GM12878 (cell line): ENCODE measurements at regions not wholly inside any gene's neighbourhood (a gene's known extent, or its start where the extent isn't known, plus 50 kb on each side); places are given as distances from the start of the nearest gene placed in this dataset.

Experiments
- ATAC-seq: fragments of 200-7000 bp; cut with Tn5 transposase; 3 replicates; pipeline ENCODE4 v1.9.1; 2020; ENCODE audit warnings: mild to moderate bottlenecking, moderate library complexity
- BruUV-seq: library from RNA; stranded (reverse); fragments of 400-500 nt; replicated peaks from 2 replicates; lab custom pipeline; 2021; lab: Mats Ljungman, UMichigan
- CTCF ChIA-PET: fragments of 300-600 bp; sonication (Branson Sonifier 250); formaldehyde crosslinking; extraction: SDS; loops from one replicate; lab custom pipeline; 2021; ENCODE audit warnings: inconsistent platforms; lab: Yijun Ruan, JAX
- POLR2A ChIA-PET: fragments of 350-600 bp; formaldehyde crosslinking; extraction: SDS; loops from one replicate; lab custom pipeline; 2021; ENCODE audit warnings: inconsistent platforms; lab: Charles Lee
- RAD21 ChIA-PET: fragments of 300-600 bp; sonication (Branson Sonifier 250); formaldehyde crosslinking; loops from one replicate; lab custom pipeline; 2023; ENCODE audit warnings: antibody characterized with exemption; ENCODE audit not compliant: unreplicated experiment; lab: Charles Lee
- SMC1A ChIA-PET: fragments of 300-600 bp; sonication (Branson Sonifier 250); formaldehyde crosslinking; loops from one replicate; lab custom pipeline; 2023; ENCODE audit not compliant: unreplicated experiment, uncharacterized antibody; lab: Charles Lee
- DNase-seq: peaks from one replicate; pipeline ENCODE4 v3.0.0-alpha.2; 2011; ENCODE audit warnings: low read depth, low spot score
- FAIRE-seq: peaks from 3 replicates; lab custom pipeline; 2011; peaks lifted over from hg19 to GRCh38; lab: Jason Lieb, UNC
- H2AFZ ChIP-seq: 2 replicates; pipeline ENCODE4 v1.6.0; 2011; ENCODE audit warnings: low read depth, low read length, control low read depth; ENCODE audit not compliant: control insufficient read depth
- H3K27ac ChIP-seq: 2 replicates; pipeline ENCODE4 v1.5.1; 2011; ENCODE audit warnings: control low read depth; ENCODE audit not compliant: control insufficient read depth, insufficient read depth
- H3K27me3 ChIP-seq, 2 experiments: replicated peaks in 1 of 2; 2 replicates each; pipeline versions ENCODE4 v1.6.0 to v1.6.1; 2011; ENCODE audit warnings: low read length in 1 of 2; ENCODE audit not compliant: control insufficient read depth in 2 of 2, insufficient read depth in 2 of 2
- H3K36me3 ChIP-seq, 2 experiments: 2 replicates each; pipeline ENCODE4 v1.5.1; 2011; ENCODE audit warnings: low read length in 1 of 2; ENCODE audit not compliant: control insufficient read depth in 2 of 2, insufficient read depth in 2 of 2
- H3K4me1 ChIP-seq: 2 replicates; pipeline ENCODE4 v1.6.1; 2011; ENCODE audit warnings: mild to moderate bottlenecking, low read length, moderate library complexity, mixed read lengths; ENCODE audit not compliant: control insufficient read depth, insufficient read depth
- H3K4me2 ChIP-seq: 2 replicates; pipeline ENCODE4 v1.6.0; 2011; ENCODE audit warnings: control low read depth; ENCODE audit not compliant: control insufficient read depth, insufficient read depth
- H3K4me3 ChIP-seq: fragments of 200-600 bp; sonication (generic); 2 replicates; pipeline ENCODE4 v1.5.1; 2016
- H3K79me2 ChIP-seq: 2 replicates; pipeline ENCODE4 v1.6.0; 2011; ENCODE audit warnings: low read length; ENCODE audit not compliant: control insufficient read depth, insufficient read depth
- H3K9ac ChIP-seq: 2 replicates; pipeline ENCODE4 v1.8.0; 2011; ENCODE audit warnings: low read length, control low read depth, mixed read lengths; ENCODE audit not compliant: control insufficient read depth, insufficient read depth
- H3K9me3 ChIP-seq: replicated peaks from 3 replicates; pipeline ENCODE4 v1.5.1; 2011; ENCODE audit warnings: mild to moderate bottlenecking, low read length; ENCODE audit not compliant: control insufficient read depth, insufficient read depth
- H4K20me1 ChIP-seq: 2 replicates; pipeline ENCODE4 v1.6.0; 2011; ENCODE audit not compliant: control insufficient read depth, insufficient read depth
- ASH2L ChIP-seq: fragments of 300-600, 200-600 bp; sonication (generic); IDR thresholded peaks from 2 replicates; pipeline ENCODE4 v1.6.1; 2017; ENCODE audit warnings: low read depth, mild to moderate bottlenecking, borderline replicate concordance
- BACH1 ChIP-seq: fragments of 450-650 bp; IDR thresholded peaks from 2 replicates; pipeline ENCODE4 v1.6.1; 2017; ENCODE audit warnings: mild to moderate bottlenecking, borderline replicate concordance
- BRCA1 ChIP-seq: IDR thresholded peaks from 2 replicates; pipeline ENCODE4 v1.6.1; 2011; ENCODE audit warnings: low read depth, low read length, improper control_type of control experiment
- CREB1 ChIP-seq: IDR thresholded peaks from 2 replicates; pipeline ENCODE4 v1.6.1; 2012; ENCODE audit warnings: low read depth, mild to moderate bottlenecking, inconsistent platforms
- EP300 ChIP-seq, 2 experiments: fragments of 150-350 bp in 1 of 2; IDR thresholded peaks; 2 replicates each; pipeline ENCODE4 v1.6.1; 2011 to 2012; ENCODE audit warnings: low read depth in 2 of 2, low read length in 2 of 2, borderline replicate concordance in 1 of 2, improper control_type of control experiment in 1 of 2, inconsistent platforms in 1 of 2; ENCODE audit not compliant: control insufficient read depth in 1 of 2
- NFXL1 ChIP-seq: fragments of 450-650 bp; IDR thresholded peaks from 2 replicates; pipeline ENCODE4 v1.6.1; 2017; ENCODE audit warnings: antibody characterized with exemption, mild to moderate bottlenecking, borderline replicate concordance
- POLR2AphosphoS5 ChIP-seq: IDR thresholded peaks from 2 replicates; pipeline ENCODE4 v1.6.1; 2011; ENCODE audit warnings: mild to moderate bottlenecking, low read length, inconsistent platforms
- RB1 ChIP-seq: fragments of 450-650 bp; formaldehyde crosslinking; IDR thresholded peaks from 2 replicates; pipeline ENCODE4 v1.6.1; 2017; ENCODE audit warnings: mild to moderate bottlenecking, borderline replicate concordance
- RBBP5 ChIP-seq: fragments of 200-600 bp; sonication (generic); conservative IDR thresholded peaks from 2 replicates; pipeline ENCODE4 v1.6.1; 2016
- SIX5 ChIP-seq: IDR thresholded peaks from 2 replicates; pipeline ENCODE4 v1.6.1; 2011; ENCODE audit warnings: mild to moderate bottlenecking, low read depth, low read length, moderate library complexity; ENCODE audit not compliant: severe bottlenecking
- SMAD1 ChIP-seq: fragments of 450-650 bp; IDR thresholded peaks from 2 replicates; pipeline ENCODE4 v1.6.1; 2018; ENCODE audit warnings: mild to moderate bottlenecking, low read depth; ENCODE audit not compliant: partially characterized antibody
- SREBF1 ChIP-seq: IDR thresholded peaks from 2 replicates; pipeline ENCODE4 v1.6.1; 2012; ENCODE audit warnings: mild to moderate bottlenecking, low read length
- TCF12 ChIP-seq: IDR thresholded peaks from 2 replicates; pipeline ENCODE4 v1.6.1; 2011; ENCODE audit warnings: low read depth, mild to moderate bottlenecking, low read length
- ZNF24 ChIP-seq: fragments of 450-650 bp; IDR thresholded peaks from 2 replicates; pipeline ENCODE4 v1.6.1; 2017; ENCODE audit warnings: antibody characterized with exemption, mild to moderate bottlenecking
- WGBS: methylation state at CpG from one replicate; pipeline ENCODE4 v1.1.6; 2016; ENCODE audit warnings: low lambda C conversion rate; ENCODE audit not compliant: insufficient replicate concordance, insufficient coverage; ENCODE audit errors: missing lambda C conversion rate; 5-methylcytosine and 5-hydroxymethylcytosine counted together
- in situ Hi-C: fragments of 300-500 bp; cut with MboI; formaldehyde crosslinking; loops from 9 replicates; pipeline ENCODE4 v1.14.3; 2018; ENCODE audit warnings: mixed read lengths
- intact Hi-C: fragments of 100-400 bp; cut with micrococcal nuclease; formaldehyde crosslinking; loops from one replicate; pipeline ENCODE4 v1.14.2; 2022; ENCODE audit not compliant: unreplicated experiment
- TF ChIP-seq, protein P1 (sequence below): fragments of 150-350 bp; IDR thresholded peaks from 2 replicates; pipeline ENCODE4 v1.6.1; 2014; ENCODE audit warnings: mild to moderate bottlenecking, low read depth, low read length
- TF ChIP-seq, protein P2 (sequence below): fragments of 450-650 bp; conservative IDR thresholded peaks from 2 replicates; pipeline ENCODE4 v1.6.1; 2017; ENCODE audit warnings: mild to moderate bottlenecking, moderate library complexity
- TF ChIP-seq, protein P3 (sequence below): IDR thresholded peaks from 2 replicates; pipeline ENCODE4 v1.6.1; 2011; ENCODE audit warnings: low read depth, low read length, improper control_type of control experiment, borderline replicate concordance
- TF ChIP-seq, protein P4 (sequence below): IDR thresholded peaks from 2 replicates; pipeline ENCODE4 v1.6.1; 2012; ENCODE audit warnings: low read length, inconsistent platforms

DNA sequence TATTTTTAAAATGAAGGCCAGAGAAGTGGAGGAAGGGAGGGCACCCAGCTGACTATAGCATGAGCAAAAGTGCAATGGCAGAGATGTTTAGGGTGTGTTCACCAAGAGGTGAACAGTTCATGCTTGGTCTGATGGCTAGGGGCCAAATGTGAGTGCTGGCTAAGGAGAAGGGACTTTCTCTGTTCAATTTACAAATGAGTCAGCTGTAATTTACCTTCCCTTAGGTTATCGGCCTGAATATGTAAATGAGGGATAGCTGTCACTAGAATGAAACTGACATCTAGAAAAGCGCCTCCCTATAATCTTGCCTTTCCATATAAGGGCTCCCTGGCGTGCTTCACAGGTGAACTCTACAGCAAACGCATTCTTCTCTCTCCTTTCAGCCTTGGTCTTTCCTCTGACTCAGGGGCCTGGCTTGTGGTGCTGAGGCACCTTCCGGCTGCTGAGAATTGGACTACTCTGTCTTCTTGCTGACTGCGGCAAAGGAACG lies 114.7 kb upstream of the BACH2 start (continued):
- TF ChIP-seq BRCA1 (no peak), SMAD1 (no peak)

DNA sequence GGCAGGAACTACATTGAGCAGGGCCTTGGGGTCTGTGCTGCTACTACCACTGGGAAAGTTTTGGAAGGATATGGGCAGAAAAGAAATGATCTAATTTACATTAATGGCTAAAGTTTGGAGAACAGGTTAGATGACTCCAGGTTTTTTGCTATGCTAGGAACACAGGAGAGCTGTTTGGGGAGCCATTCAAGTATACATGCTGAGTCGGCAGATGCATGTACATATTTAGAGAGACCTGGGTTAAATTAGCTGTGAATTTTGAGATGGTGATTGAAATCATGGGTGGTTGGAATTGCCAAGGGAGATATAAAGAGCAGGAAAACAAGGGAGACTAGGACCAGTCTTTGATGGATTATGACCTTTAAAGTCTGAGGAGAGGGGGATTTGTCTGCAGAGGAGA lies 113.1 kb upstream of the BACH2 start:
- no peak for DNase-seq
- Histone ChIP-seq H3K9me3 (no peaks in the 10 kb centered on the region; the same call in 1 of the 3 replicates), H2AFZ (no peak overlapping the region), H3K9ac (no peak overlapping the region), H3K36me3 (no peaks in the 10 kb centered on the region), H4K20me1 (no peaks in the 10 kb centered on the region), H3K27me3 (peaks cover 0 to 3% of the 10 kb centered on the region in 2 experiments; a peak in 3 of 4 replicates), H3K4me2 (no peak overlapping the region), H3K27ac (no peak overlapping the region), H3K79me2 (no peaks in the 10 kb centered on the region), H3K4me3 (no peak overlapping the region), H3K4me1 (no peaks in the 10 kb centered on the region)
- intact Hi-C loops, result no loop called here
- TF ChIP-seq, protein P1, sequence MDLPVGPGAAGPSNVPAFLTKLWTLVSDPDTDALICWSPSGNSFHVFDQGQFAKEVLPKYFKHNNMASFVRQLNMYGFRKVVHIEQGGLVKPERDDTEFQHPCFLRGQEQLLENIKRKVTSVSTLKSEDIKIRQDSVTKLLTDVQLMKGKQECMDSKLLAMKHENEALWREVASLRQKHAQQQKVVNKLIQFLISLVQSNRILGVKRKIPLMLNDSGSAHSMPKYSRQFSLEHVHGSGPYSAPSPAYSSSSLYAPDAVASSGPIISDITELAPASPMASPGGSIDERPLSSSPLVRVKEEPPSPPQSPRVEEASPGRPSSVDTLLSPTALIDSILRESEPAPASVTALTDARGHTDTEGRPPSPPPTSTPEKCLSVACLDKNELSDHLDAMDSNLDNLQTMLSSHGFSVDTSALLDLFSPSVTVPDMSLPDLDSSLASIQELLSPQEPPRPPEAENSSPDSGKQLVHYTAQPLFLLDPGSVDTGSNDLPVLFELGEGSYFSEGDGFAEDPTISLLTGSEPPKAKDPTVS, result no peak
- TF ChIP-seq ZNF24 (no peak), EP300 (IDR thresholded peaks at IDR 0.05; ENCODE audit: borderline replicate concordance in 1 of 2, control insufficient read depth in 1 of 2, low read depth in 2 of 2, low read length in 2 of 2) (no peak), ASH2L (no peak), POLR2AphosphoS5 (no peak), CREB1 (no peak), RB1 (no peak), SIX5 (no peak), TCF12 (no peak), RBBP5 (no peak), SREBF1 (no peak), BACH1 (no peak), NFXL1 (no peak)
- TF ChIP-seq, protein P2, sequence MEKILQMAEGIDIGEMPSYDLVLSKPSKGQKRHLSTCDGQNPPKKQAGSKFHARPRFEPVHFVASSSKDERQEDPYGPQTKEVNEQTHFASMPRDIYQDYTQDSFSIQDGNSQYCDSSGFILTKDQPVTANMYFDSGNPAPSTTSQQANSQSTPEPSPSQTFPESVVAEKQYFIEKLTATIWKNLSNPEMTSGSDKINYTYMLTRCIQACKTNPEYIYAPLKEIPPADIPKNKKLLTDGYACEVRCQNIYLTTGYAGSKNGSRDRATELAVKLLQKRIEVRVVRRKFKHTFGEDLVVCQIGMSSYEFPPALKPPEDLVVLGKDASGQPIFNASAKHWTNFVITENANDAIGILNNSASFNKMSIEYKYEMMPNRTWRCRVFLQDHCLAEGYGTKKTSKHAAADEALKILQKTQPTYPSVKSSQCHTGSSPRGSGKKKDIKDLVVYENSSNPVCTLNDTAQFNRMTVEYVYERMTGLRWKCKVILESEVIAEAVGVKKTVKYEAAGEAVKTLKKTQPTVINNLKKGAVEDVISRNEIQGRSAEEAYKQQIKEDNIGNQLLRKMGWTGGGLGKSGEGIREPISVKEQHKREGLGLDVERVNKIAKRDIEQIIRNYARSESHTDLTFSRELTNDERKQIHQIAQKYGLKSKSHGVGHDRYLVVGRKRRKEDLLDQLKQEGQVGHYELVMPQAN, result no peak
- TF ChIP-seq, protein P3, sequence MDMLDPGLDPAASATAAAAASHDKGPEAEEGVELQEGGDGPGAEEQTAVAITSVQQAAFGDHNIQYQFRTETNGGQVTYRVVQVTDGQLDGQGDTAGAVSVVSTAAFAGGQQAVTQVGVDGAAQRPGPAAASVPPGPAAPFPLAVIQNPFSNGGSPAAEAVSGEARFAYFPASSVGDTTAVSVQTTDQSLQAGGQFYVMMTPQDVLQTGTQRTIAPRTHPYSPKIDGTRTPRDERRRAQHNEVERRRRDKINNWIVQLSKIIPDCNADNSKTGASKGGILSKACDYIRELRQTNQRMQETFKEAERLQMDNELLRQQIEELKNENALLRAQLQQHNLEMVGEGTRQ, result no peak
- TF ChIP-seq, protein P4, sequence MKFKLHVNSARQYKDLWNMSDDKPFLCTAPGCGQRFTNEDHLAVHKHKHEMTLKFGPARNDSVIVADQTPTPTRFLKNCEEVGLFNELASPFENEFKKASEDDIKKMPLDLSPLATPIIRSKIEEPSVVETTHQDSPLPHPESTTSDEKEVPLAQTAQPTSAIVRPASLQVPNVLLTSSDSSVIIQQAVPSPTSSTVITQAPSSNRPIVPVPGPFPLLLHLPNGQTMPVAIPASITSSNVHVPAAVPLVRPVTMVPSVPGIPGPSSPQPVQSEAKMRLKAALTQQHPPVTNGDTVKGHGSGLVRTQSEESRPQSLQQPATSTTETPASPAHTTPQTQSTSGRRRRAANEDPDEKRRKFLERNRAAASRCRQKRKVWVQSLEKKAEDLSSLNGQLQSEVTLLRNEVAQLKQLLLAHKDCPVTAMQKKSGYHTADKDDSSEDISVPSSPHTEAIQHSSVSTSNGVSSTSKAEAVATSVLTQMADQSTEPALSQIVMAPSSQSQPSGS, result no peak
- in situ Hi-C loops, result no loop called here
- WGBS, result 72% methylated on average over 1 of the region's 1 CpG
- ChIA-PET CTCF (interaction anchor here (0.9 kb wide), 1 partner anchor 69 kb away, joined by 4 read pairs; no protein-coding TSS in a partner anchor), SMC1A (interaction anchor here (1.0 to 1.2 kb wide), 2 partner anchors 69 to 125 kb away, joined by 3 to 4 read pairs; no protein-coding TSS in a partner anchor), POLR2A (no interaction called here), RAD21 (no interaction called here)
- no peak for FAIRE-seq
- no TSS peak for BruUV-seq
- ATAC-seq, result no peak
